Loucy (cell line): ENCODE measurements at regions not wholly inside any gene's neighbourhood (a gene's known extent, or its start where the extent isn't known, plus 50 kb on each side); places are given as distances from the start of the nearest gene placed in this dataset.

Source experiments
- H2AFZ ChIP-seq: fragments of 200-600 bp; sonication (generic); 2 replicates; pipeline ENCODE4 v1.6.0; 2016; ENCODE audit warnings: antibody characterized with exemption, mild to moderate bottlenecking, low read length, moderate library complexity
- H3F3A ChIP-seq: fragments of 200-600 bp; 2 replicates; pipeline ENCODE4 v1.6.0; 2016; ENCODE audit warnings: antibody characterized with exemption, low read depth, mild to moderate bottlenecking
- H3K27me3 ChIP-seq: fragments of 200-600 bp; sonication (generic); 2 replicates; pipeline ENCODE4 v1.6.1; 2014; ENCODE audit warnings: low read length, mild to moderate bottlenecking; ENCODE audit not compliant: insufficient read depth, poor library complexity, severe bottlenecking
- H3K36me3 ChIP-seq: fragments of 200-600 bp; sonication (generic); 2 replicates; pipeline ENCODE4 v1.6.1; 2016; ENCODE audit warnings: low read length; ENCODE audit not compliant: insufficient read depth
- H3K4me1 ChIP-seq: fragments of 200-600 bp; sonication (generic); 2 replicates; pipeline ENCODE4 v1.5.1; 2014; ENCODE audit warnings: low read length, mild to moderate bottlenecking; ENCODE audit not compliant: insufficient read depth, poor library complexity, severe bottlenecking
- H3K4me2 ChIP-seq: fragments of 200-600 bp; sonication (generic); 2 replicates; pipeline ENCODE4 v1.6.0; 2014; ENCODE audit warnings: antibody characterized with exemption, low read length, low read depth, mild to moderate bottlenecking; ENCODE audit not compliant: poor library complexity, severe bottlenecking
- H3K4me3 ChIP-seq: fragments of 200-600 bp; sonication (generic); 2 replicates; pipeline ENCODE4 v1.5.1; 2014; ENCODE audit warnings: low read length, mild to moderate bottlenecking, mixed read lengths; ENCODE audit not compliant: poor library complexity, severe bottlenecking
- H3K79me2 ChIP-seq: fragments of 200-600 bp; sonication (generic); 2 replicates; pipeline ENCODE4 v1.6.1; 2014; ENCODE audit warnings: low read length; ENCODE audit not compliant: insufficient read depth
- H3K9ac ChIP-seq: fragments of 200-600 bp; sonication (generic); 2 replicates; pipeline ENCODE4 v1.6.0; 2014; ENCODE audit warnings: mild to moderate bottlenecking, low read depth, low read length, moderate library complexity; ENCODE audit not compliant: poor library complexity, severe bottlenecking
- H3K9me2 ChIP-seq: fragments of 200-600 bp; sonication (generic); replicated peaks from 2 replicates; pipeline ENCODE4 v1.6.1; 2016; ENCODE audit warnings: low read depth, low read length, mixed read lengths
- H3K9me3 ChIP-seq: fragments of 200-600 bp; sonication (generic); 2 replicates; pipeline ENCODE4 v1.6.1; 2014; ENCODE audit warnings: mild to moderate bottlenecking, antibody characterized with exemption, low read length, low read depth; ENCODE audit not compliant: insufficient read depth
- H4K20me1 ChIP-seq: fragments of 200-600 bp; sonication (generic); 2 replicates; pipeline ENCODE4 v1.6.0; 2014; ENCODE audit warnings: antibody characterized with exemption, low read length, mild to moderate bottlenecking; ENCODE audit not compliant: insufficient read depth, poor library complexity, severe bottlenecking
- EZH2phosphoT487 ChIP-seq: fragments of 200-600 bp; IDR thresholded peaks from 2 replicates; pipeline ENCODE4 v1.6.1; 2018; ENCODE audit warnings: antibody characterized with exemption, mild to moderate bottlenecking, moderate library complexity, borderline replicate concordance
- TF ChIP-seq, protein P1 (sequence below): fragments of 200-600 bp; sonication (generic); conservative IDR thresholded peaks from 2 replicates; pipeline ENCODE4 v1.5.1; 2014; ENCODE audit warnings: mild to moderate bottlenecking, antibody characterized with exemption, low read length

DNA sequence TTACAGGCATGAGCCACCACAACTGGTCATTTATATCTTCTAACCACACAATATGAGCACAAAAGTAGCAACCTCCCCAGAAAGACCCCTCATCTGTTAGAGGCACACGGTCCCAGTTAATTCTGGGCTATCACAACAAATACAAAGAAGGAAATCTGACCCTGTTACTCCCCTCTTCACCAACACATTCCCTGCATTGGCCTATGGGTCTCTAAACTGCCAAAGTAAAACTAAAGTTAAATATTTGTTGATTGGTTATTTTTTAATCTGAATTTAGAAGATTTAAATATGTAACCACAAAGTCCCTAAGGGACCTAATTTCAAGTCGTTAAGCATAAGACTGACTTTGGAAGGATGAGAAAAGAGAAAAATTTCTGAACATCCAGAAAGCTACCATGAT, 496.7 kb upstream of the NMUR2 start:
- H3K36me3 ChIP-seq: no peaks in the 10 kb centered on the region
- H2AFZ ChIP-seq: no peak overlapping the region
- H3K27me3 ChIP-seq: no peaks in the 10 kb centered on the region
- H3F3A ChIP-seq: no peaks in the 10 kb centered on the region
- no peak for TF ChIP-seq EZH2phosphoT487
- TF ChIP-seq, protein P1, sequence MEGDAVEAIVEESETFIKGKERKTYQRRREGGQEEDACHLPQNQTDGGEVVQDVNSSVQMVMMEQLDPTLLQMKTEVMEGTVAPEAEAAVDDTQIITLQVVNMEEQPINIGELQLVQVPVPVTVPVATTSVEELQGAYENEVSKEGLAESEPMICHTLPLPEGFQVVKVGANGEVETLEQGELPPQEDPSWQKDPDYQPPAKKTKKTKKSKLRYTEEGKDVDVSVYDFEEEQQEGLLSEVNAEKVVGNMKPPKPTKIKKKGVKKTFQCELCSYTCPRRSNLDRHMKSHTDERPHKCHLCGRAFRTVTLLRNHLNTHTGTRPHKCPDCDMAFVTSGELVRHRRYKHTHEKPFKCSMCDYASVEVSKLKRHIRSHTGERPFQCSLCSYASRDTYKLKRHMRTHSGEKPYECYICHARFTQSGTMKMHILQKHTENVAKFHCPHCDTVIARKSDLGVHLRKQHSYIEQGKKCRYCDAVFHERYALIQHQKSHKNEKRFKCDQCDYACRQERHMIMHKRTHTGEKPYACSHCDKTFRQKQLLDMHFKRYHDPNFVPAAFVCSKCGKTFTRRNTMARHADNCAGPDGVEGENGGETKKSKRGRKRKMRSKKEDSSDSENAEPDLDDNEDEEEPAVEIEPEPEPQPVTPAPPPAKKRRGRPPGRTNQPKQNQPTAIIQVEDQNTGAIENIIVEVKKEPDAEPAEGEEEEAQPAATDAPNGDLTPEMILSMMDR: no peak
- no peak overlapping the region for H3K9ac ChIP-seq
- H4K20me1 ChIP-seq: no peaks in the 10 kb centered on the region
- no peak overlapping the region for H3K4me3 ChIP-seq
- no peaks in the 10 kb centered on the region for H3K4me1 ChIP-seq
- H3K9me3 ChIP-seq: no peaks in the 10 kb centered on the region
- H3K79me2 ChIP-seq: no peaks in the 10 kb centered on the region
- no peak overlapping the region for H3K4me2 ChIP-seq
- no peaks in the 10 kb centered on the region for H3K9me2 ChIP-seq

DNA sequence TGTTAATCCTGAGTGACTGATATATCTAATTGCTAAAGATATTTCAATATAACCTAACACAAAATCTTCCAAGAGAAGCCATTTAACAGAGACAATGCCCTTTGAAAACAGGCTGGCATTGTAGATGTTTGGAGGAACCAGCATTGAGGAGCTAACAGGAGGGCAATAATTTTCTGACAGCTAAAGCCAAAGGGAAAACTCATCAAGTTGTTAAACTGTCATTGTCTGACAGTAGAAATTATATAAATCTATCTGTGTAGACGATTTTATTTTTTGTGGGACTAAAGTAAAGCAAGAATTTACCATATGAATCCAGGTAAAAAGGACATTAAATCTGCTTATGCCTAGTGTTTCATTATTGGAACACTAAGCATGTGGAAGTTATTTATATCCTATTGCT, 500.2 kb upstream of the NMUR2 start:
- H3F3A ChIP-seq: no peaks in the 10 kb centered on the region
- TF ChIP-seq, protein P1: no peak
- no peak for TF ChIP-seq EZH2phosphoT487
- H3K79me2 ChIP-seq: no peaks in the 10 kb centered on the region
- no peak overlapping the region for H3K4me2 ChIP-seq
- no peaks in the 10 kb centered on the region for H3K9me2 ChIP-seq
- H3K9ac ChIP-seq: no peak overlapping the region
- no peak overlapping the region for H2AFZ ChIP-seq
- H3K9me3 ChIP-seq: no peaks in the 10 kb centered on the region
- no peaks in the 10 kb centered on the region for H4K20me1 ChIP-seq
- no peak overlapping the region for H3K4me3 ChIP-seq
- H3K36me3 ChIP-seq: no peaks in the 10 kb centered on the region
- H3K27me3 ChIP-seq: no peaks in the 10 kb centered on the region
- no peaks in the 10 kb centered on the region for H3K4me1 ChIP-seq

DNA sequence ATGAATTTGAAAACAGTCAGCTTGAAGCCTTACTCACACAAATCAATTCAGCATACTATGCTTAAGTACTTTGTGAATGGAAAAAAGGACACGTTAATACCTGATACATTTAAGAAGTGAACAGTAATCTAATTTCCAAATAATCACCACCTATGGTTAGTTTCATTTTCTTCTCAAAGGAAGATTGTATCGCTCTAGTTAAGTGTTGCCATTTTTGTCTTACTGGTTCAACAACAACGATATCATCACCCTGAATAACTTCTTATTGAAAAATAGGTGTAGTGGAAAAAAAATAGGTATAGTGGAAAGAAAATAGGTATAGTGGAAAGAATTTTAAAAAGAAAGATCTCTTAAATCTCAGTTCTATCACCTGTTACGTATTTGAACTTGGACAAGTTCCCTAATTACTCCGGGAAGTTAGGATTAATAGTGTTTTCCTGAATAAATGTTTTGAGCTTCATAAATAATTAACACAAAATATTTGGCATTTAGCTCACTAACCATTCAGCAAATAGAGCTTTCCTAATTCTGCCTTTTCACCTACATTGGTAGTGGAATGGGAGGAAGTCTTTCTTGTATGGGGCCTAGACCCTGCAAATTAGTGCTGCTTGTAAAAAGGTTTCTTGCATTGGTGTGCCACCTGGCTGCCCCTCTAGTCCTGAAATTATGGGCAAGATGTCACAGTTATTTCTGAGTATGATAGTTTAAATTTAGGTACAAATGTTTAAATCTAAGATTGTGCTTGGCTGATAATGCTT, 502.6 kb upstream of the NMUR2 start:
- no peaks in the 10 kb centered on the region for H3K27me3 ChIP-seq
- H3K9me2 ChIP-seq: no peaks in the 10 kb centered on the region
- TF ChIP-seq, protein P1: no peak
- no peak for TF ChIP-seq EZH2phosphoT487
- no peak overlapping the region for H2AFZ ChIP-seq
- no peaks in the 10 kb centered on the region for H3K36me3 ChIP-seq
- no peaks in the 10 kb centered on the region for H3K4me1 ChIP-seq
- H3K4me3 ChIP-seq: no peak overlapping the region
- no peaks in the 10 kb centered on the region for H4K20me1 ChIP-seq
- no peak overlapping the region for H3K9ac ChIP-seq
- H3K4me2 ChIP-seq: no peak overlapping the region
- no peaks in the 10 kb centered on the region for H3K9me3 ChIP-seq
- no peaks in the 10 kb centered on the region for H3F3A ChIP-seq
- H3K79me2 ChIP-seq: no peaks in the 10 kb centered on the region
